H1 (cell line): ENCODE measurements at regions not wholly inside any gene's neighbourhood (a gene's known extent, or its start where the extent isn't known, plus 50 kb on each side); places are given as distances from the start of the nearest gene placed in this dataset.

Source experiments
- CTCF ChIA-PET: fragments of 300-600 bp; sonication (Branson Sonifier 250); formaldehyde crosslinking; loops from one replicate; lab custom pipeline; 2021; ENCODE audit not compliant: partially characterized antibody; lab: Charles Lee
- POLR2A ChIA-PET: fragments of 300-600 bp; sonication (Branson Sonifier 250); formaldehyde crosslinking; loops from one replicate; lab custom pipeline; 2021; ENCODE audit warnings: inconsistent platforms; ENCODE audit not compliant: partially characterized antibody; lab: Charles Lee
- DNase-seq, 2 experiments: peaks; one replicate each; pipeline versions ENCODE4 v3.0.0 to v3.0.0-alpha.2; 2010 to 2022; ENCODE audit warnings: low spot score in 2 of 2, low read depth in 1 of 2, mixed read lengths in 1 of 2
- FAIRE-seq: peaks from 2 replicates; lab custom pipeline; 2011; peaks lifted over from hg19 to GRCh38; lab: Jason Lieb, UNC
- H2AFZ ChIP-seq: 2 replicates; pipeline ENCODE4 v1.8.1; 2012; ENCODE audit warnings: low read length, inconsistent platforms
- H2AK5ac ChIP-seq: 2 replicates; pipeline ENCODE4 v1.6.1; 2013; ENCODE audit warnings: low read depth, low read length
- H2BK120ac ChIP-seq: replicated peaks from 2 replicates; pipeline ENCODE3; 2013; ENCODE audit warnings: low read depth, low read length, inconsistent platforms
- H2BK12ac ChIP-seq: 2 replicates; pipeline ENCODE4 v1.6.1; 2013; ENCODE audit warnings: low read depth, low read length
- H2BK15ac ChIP-seq: 2 replicates; pipeline ENCODE4 v1.6.1; 2013; ENCODE audit warnings: low read length
- H2BK20ac ChIP-seq: 2 replicates; pipeline ENCODE4 v1.6.1; 2013; ENCODE audit warnings: low read length
- H2BK5ac ChIP-seq: 2 replicates; pipeline ENCODE4 v1.6.1; 2013; ENCODE audit warnings: low read depth, low read length
- H3K14ac ChIP-seq: 2 replicates; pipeline ENCODE4 v1.6.1; 2013; ENCODE audit warnings: inconsistent platforms; ENCODE audit not compliant: insufficient read length
- H3K18ac ChIP-seq: 2 replicates; pipeline ENCODE4 v1.6.1; 2013; ENCODE audit warnings: low read length; ENCODE audit errors: extremely low read depth
- H3K23ac ChIP-seq: 2 replicates; pipeline ENCODE4 v1.6.1; 2013; ENCODE audit warnings: inconsistent platforms; ENCODE audit not compliant: insufficient read length
- H3K23me2 ChIP-seq: 2 replicates; pipeline ENCODE4 v1.6.1; 2013; ENCODE audit warnings: low read depth, low read length
- H3K27ac ChIP-seq: 2 replicates; pipeline ENCODE4 v1.6.1; 2011; ENCODE audit warnings: low read depth, low read length, inconsistent platforms
- H3K27me3 ChIP-seq, 4 experiments: replicated peaks in 1 of 4; 1 replicate in 1 of 4; 2 replicates in 3 of 4; pipeline versions ENCODE4 v1.6.1 to v1.8.1; 2011 to 2013; ENCODE audit warnings: low read length in 3 of 4, mild to moderate bottlenecking in 3 of 4, inconsistent platforms in 2 of 4, mixed read lengths in 2 of 4, moderate library complexity in 1 of 4; ENCODE audit not compliant: control insufficient read depth in 3 of 4, insufficient read depth in 3 of 4; ENCODE audit errors: extremely low read depth in 1 of 4
- H3K36me3 ChIP-seq, 4 experiments: 2 replicates each; pipeline versions ENCODE4 v1.6.1 to v1.8.1; 2011 to 2013; ENCODE audit warnings: mild to moderate bottlenecking in 4 of 4, low read length in 3 of 4, moderate library complexity in 2 of 4, control low read depth in 1 of 4, inconsistent platforms in 1 of 4; ENCODE audit not compliant: insufficient read depth in 4 of 4, control insufficient read depth in 2 of 4
- H3K4ac ChIP-seq: replicated peaks from 2 replicates; pipeline ENCODE3; 2013; ENCODE audit warnings: low read length, low read depth, mixed read lengths, inconsistent platforms; ENCODE audit not compliant: insufficient read length
- H3K4me1 ChIP-seq, 4 experiments: replicated peaks in 1 of 4; 1 replicate in 1 of 4; 2 replicates in 3 of 4; pipeline versions ENCODE4 v1.6.1 to v1.8.1; 2011 to 2013; ENCODE audit warnings: low read length in 3 of 4, inconsistent platforms in 2 of 4, mixed read lengths in 1 of 4; ENCODE audit not compliant: insufficient read depth in 4 of 4, control insufficient read depth in 3 of 4
- H3K4me2 ChIP-seq, 2 experiments: 2 replicates each; pipeline versions ENCODE4 v1.6.1 to v1.8.1; 2011 to 2013; ENCODE audit warnings: low read depth in 2 of 2, low read length in 2 of 2, control low read depth in 1 of 2, inconsistent platforms in 1 of 2, mild to moderate bottlenecking in 1 of 2; ENCODE audit not compliant: insufficient read depth in 1 of 2
- H3K4me3 ChIP-seq, 4 experiments: fragments of 200-600, 300-600 bp in 1 of 4; sonication (generic), shearing (Covaris generic), sonication (Bioruptor Twin) in 1 of 4; 2 replicates each; pipeline versions ENCODE4 v1.5.1 to v1.8.1; 2011 to 2016; ENCODE audit warnings: low read length in 4 of 4, low read depth in 3 of 4, control low read depth in 2 of 4, inconsistent platforms in 2 of 4, mild to moderate bottlenecking in 2 of 4, mixed read lengths in 1 of 4, moderate library complexity in 1 of 4; ENCODE audit not compliant: insufficient read depth in 2 of 4; ENCODE audit errors: extremely low read depth in 1 of 4
- H3K56ac ChIP-seq: replicated peaks from 2 replicates; pipeline ENCODE3; 2013; ENCODE audit warnings: low read depth, mild to moderate bottlenecking, mixed read lengths, low read length, inconsistent platforms; ENCODE audit not compliant: insufficient read length
- H3K79me1 ChIP-seq: 2 replicates; pipeline ENCODE4 v1.6.1; 2013; ENCODE audit warnings: low read depth, low read length, control low read depth
- H3K79me2 ChIP-seq, 2 experiments: 2 replicates each; pipeline versions ENCODE4 v1.6.1 to v1.8.1; 2012 to 2013; ENCODE audit warnings: low read length in 2 of 2, mild to moderate bottlenecking in 2 of 2, inconsistent platforms in 1 of 2; ENCODE audit not compliant: insufficient read depth in 2 of 2, control insufficient read depth in 1 of 2
- H3K9ac ChIP-seq, 4 experiments: replicated peaks in 1 of 4; 1 replicate in 1 of 4; 2 replicates in 3 of 4; pipeline versions ENCODE4 v1.6.1 to v1.8.1; 2011 to 2013; ENCODE audit warnings: low read depth in 3 of 4, low read length in 3 of 4, control low read depth in 2 of 4, mild to moderate bottlenecking in 2 of 4, moderate library complexity in 2 of 4, inconsistent platforms in 1 of 4; ENCODE audit errors: extremely low read depth in 1 of 4
- H3K9me3 ChIP-seq, 2 experiments: 2 replicates each; pipeline versions ENCODE4 v1.6.1 to v1.8.1; 2012 to 2013; ENCODE audit warnings: mild to moderate bottlenecking in 2 of 2, moderate library complexity in 2 of 2, control low read depth in 1 of 2, inconsistent platforms in 1 of 2, low read depth in 1 of 2, low read length in 1 of 2, mixed read lengths in 1 of 2; ENCODE audit not compliant: insufficient read depth in 2 of 2
- H4K20me1 ChIP-seq, 2 experiments: replicated peaks in 1 of 2; 2 replicates each; pipeline versions ENCODE3 to v1.8.1; 2011 to 2013; ENCODE audit warnings: inconsistent platforms in 2 of 2, low read length in 2 of 2, mild to moderate bottlenecking in 1 of 2; ENCODE audit not compliant: insufficient read depth in 2 of 2, control insufficient read depth in 1 of 2
- H4K5ac ChIP-seq: 2 replicates; pipeline ENCODE4 v1.6.1; 2013; ENCODE audit warnings: low read length, low read depth, mixed read lengths, inconsistent platforms; ENCODE audit not compliant: insufficient read length
- H4K8ac ChIP-seq: 2 replicates; pipeline ENCODE4 v1.8.0; 2013; ENCODE audit warnings: mild to moderate bottlenecking, moderate library complexity, low read length, inconsistent platforms; ENCODE audit not compliant: insufficient read depth; ENCODE audit errors: extremely low read depth
- H4K91ac ChIP-seq: replicated peaks from 2 replicates; pipeline ENCODE3; 2013; ENCODE audit warnings: low read length, mixed read lengths, inconsistent platforms; ENCODE audit not compliant: insufficient read length
- EP300 ChIP-seq, 2 experiments: IDR thresholded peaks; 1 replicate in 1 of 2; 2 replicates in 1 of 2; pipeline ENCODE4 v1.6.1; 2011 to 2012; ENCODE audit warnings: low read depth in 2 of 2, low read length in 2 of 2, mild to moderate bottlenecking in 2 of 2, borderline replicate concordance in 1 of 2, inconsistent platforms in 1 of 2, moderate library complexity in 1 of 2
- HDAC2 ChIP-seq, 2 experiments: fragments of 300-600 bp in 1 of 2; sonication (generic) in 1 of 2; IDR thresholded peaks; 2 replicates each; pipeline ENCODE4 v1.6.1; 2011 to 2012; ENCODE audit warnings: low read depth in 2 of 2, low read length in 2 of 2, mild to moderate bottlenecking in 2 of 2, moderate library complexity in 2 of 2, borderline replicate concordance in 1 of 2, inconsistent platforms in 1 of 2
- RXRA ChIP-seq: IDR thresholded peaks from 2 replicates; pipeline ENCODE4 v1.6.1; 2011; ENCODE audit warnings: low read depth, mild to moderate bottlenecking, low read length, moderate library complexity; ENCODE audit not compliant: insufficient read depth
- WGBS, 2 experiments: shearing (Covaris generic) in 1 of 2; methylation state at CpG; one replicate each; pipeline versions ENCODE4 v1.1.6 to v1.1.7; 2013 to 2015; ENCODE audit warnings: low lambda C conversion rate in 2 of 2, mixed read lengths in 2 of 2, inconsistent platforms in 1 of 2, low coverage in 1 of 2, missing lambda C conversion rate in 1 of 2; ENCODE audit not compliant: insufficient replicate concordance in 2 of 2, insufficient coverage in 1 of 2, insufficient read length in 1 of 2; ENCODE audit errors: extremely low coverage in 1 of 2, missing lambda C conversion rate in 1 of 2; 5-methylcytosine and 5-hydroxymethylcytosine counted together
- TF ChIP-seq, protein P1 (sequence below), 3 experiments: IDR thresholded peaks; 1 replicate in 2 of 3; 2 replicates in 1 of 3; pipeline versions ENCODE4 v1.5.1 to v1.6.1; 2011; ENCODE audit warnings: low read length in 3 of 3, mild to moderate bottlenecking in 3 of 3, inconsistent platforms in 2 of 3, low read depth in 1 of 3, moderate library complexity in 1 of 3; ENCODE audit not compliant: insufficient read depth in 1 of 3; ENCODE audit errors: control extremely low read depth in 1 of 3

DNA sequence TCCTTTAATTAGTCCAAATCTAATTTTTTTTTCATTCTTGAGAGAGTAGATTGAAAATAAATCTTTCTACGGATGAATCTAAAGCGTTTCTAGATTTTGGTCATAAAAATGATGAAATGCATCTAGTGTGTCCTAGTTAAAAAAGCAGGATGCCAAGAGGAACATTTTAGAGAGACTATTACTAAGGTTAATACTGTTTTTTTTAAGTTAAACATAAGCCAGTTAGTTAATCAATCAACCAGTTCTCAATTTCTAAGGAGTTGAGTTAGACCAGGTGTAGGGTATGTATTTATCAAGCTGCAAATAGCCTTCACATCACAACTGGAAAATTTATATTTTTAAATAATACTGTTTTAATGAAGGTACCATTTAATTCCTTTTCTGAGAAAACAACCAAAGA lies 679.5 kb upstream of the IGFBP7 start:
- no peaks in the 10 kb centered on the region for H3K27me3 ChIP-seq
- no peak overlapping the region for H3K27ac ChIP-seq
- no peaks in the 10 kb centered on the region for H3K9me3 ChIP-seq
- H3K18ac ChIP-seq: no peak overlapping the region
- CTCF ChIA-PET: no interaction called here
- H3K4ac ChIP-seq: no peak overlapping the region
- H2AFZ ChIP-seq: no peak overlapping the region
- H3K36me3 ChIP-seq: no peaks in the 10 kb centered on the region
- no peak overlapping the region for H2BK120ac ChIP-seq
- H2AK5ac ChIP-seq: no peak overlapping the region
- H3K23ac ChIP-seq: no peak overlapping the region
- no peaks in the 10 kb centered on the region for H4K20me1 ChIP-seq
- 45% methylated on average over 2 of the region's 2 CpGs; no CpG with 5 or more reads in 1 of the 2 experiments for WGBS, 2 experiments
- no peak overlapping the region for H2BK5ac ChIP-seq
- H2BK15ac ChIP-seq: no peak overlapping the region
- TF ChIP-seq RXRA (no peak), HDAC2 (IDR thresholded peaks at IDR 0.05; ENCODE audit: borderline replicate concordance in 1 of 2, low read depth in 2 of 2, low read length in 2 of 2) (no peak), EP300 (IDR thresholded peaks at IDR 0.05; ENCODE audit: borderline replicate concordance in 1 of 2, low read depth in 2 of 2, low read length in 2 of 2) (no peak)
- TF ChIP-seq, protein P1, sequence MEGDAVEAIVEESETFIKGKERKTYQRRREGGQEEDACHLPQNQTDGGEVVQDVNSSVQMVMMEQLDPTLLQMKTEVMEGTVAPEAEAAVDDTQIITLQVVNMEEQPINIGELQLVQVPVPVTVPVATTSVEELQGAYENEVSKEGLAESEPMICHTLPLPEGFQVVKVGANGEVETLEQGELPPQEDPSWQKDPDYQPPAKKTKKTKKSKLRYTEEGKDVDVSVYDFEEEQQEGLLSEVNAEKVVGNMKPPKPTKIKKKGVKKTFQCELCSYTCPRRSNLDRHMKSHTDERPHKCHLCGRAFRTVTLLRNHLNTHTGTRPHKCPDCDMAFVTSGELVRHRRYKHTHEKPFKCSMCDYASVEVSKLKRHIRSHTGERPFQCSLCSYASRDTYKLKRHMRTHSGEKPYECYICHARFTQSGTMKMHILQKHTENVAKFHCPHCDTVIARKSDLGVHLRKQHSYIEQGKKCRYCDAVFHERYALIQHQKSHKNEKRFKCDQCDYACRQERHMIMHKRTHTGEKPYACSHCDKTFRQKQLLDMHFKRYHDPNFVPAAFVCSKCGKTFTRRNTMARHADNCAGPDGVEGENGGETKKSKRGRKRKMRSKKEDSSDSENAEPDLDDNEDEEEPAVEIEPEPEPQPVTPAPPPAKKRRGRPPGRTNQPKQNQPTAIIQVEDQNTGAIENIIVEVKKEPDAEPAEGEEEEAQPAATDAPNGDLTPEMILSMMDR (IDR thresholded peaks at IDR 0.05; ENCODE audit: control extremely low read depth in 1 of 3, insufficient read depth in 1 of 3, low read depth in 1 of 3, low read length in 3 of 3): no peak
- no peak overlapping the region for H4K5ac ChIP-seq
- no peak overlapping the region for H3K4me2 ChIP-seq
- FAIRE-seq: no peak
- no peak overlapping the region for H2BK20ac ChIP-seq
- no peak overlapping the region for H3K56ac ChIP-seq
- H3K9ac ChIP-seq: peak overlapping the region in 1 of 4 experiments; percentile 34; a peak in 1 of 7 replicates
- POLR2A ChIA-PET: no interaction called here
- H3K79me2 ChIP-seq: no peaks in the 10 kb centered on the region
- no peak overlapping the region for H3K14ac ChIP-seq
- H2BK12ac ChIP-seq: no peak overlapping the region
- no peak overlapping the region for H4K8ac ChIP-seq
- H3K4me3 ChIP-seq: no peak overlapping the region
- H3K79me1 ChIP-seq: no peaks in the 10 kb centered on the region
- H3K4me1 ChIP-seq: no peaks in the 10 kb centered on the region
- H4K91ac ChIP-seq: no peak overlapping the region
- H3K23me2 ChIP-seq: no peaks in the 10 kb centered on the region
- no peak for DNase-seq
